ENCODE measurements at regions not wholly inside any gene's neighbourhood (a gene's known extent, or its start where the extent isn't known, plus 50 kb on each side); places are given as distances from the start of the nearest gene placed in this dataset.

DNA sequence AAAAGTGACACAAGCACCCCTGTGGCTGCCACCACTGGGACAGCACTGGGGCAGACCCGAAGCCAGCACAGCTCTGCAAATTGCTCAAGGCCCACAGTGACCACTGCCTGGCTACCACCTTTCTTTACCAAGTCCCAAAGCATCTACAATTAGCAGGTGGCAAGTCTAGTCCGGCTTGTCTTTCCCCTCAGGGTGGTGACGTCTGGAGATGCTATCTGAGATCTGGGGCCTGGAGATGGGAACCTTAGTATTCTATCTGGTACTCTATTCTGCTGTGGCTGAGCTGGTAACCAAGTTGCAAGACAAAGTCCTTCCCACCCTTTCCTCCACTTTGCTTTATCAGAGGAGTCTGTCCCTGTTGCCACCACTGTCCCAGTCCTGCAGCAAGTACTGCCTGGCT is 1010.1 kb upstream of the FLRT2 start:
- TF ChIP-seq POLR2AphosphoS5 (IDR thresholded peaks at IDR 0.05; ENCODE audit: low read depth) (no peak), GABPA (IDR thresholded peaks at IDR 0.05; ENCODE audit: low read depth) (no peak), SPI1 (IDR thresholded peaks at IDR 0.05; ENCODE audit: borderline replicate concordance, low read depth) (no peak)
- TF ChIP-seq, protein P1, sequence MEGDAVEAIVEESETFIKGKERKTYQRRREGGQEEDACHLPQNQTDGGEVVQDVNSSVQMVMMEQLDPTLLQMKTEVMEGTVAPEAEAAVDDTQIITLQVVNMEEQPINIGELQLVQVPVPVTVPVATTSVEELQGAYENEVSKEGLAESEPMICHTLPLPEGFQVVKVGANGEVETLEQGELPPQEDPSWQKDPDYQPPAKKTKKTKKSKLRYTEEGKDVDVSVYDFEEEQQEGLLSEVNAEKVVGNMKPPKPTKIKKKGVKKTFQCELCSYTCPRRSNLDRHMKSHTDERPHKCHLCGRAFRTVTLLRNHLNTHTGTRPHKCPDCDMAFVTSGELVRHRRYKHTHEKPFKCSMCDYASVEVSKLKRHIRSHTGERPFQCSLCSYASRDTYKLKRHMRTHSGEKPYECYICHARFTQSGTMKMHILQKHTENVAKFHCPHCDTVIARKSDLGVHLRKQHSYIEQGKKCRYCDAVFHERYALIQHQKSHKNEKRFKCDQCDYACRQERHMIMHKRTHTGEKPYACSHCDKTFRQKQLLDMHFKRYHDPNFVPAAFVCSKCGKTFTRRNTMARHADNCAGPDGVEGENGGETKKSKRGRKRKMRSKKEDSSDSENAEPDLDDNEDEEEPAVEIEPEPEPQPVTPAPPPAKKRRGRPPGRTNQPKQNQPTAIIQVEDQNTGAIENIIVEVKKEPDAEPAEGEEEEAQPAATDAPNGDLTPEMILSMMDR (IDR thresholded peaks at IDR 0.05; ENCODE audit: insufficient read depth, low read length), result no peak
- TF ChIP-seq, protein P2, sequence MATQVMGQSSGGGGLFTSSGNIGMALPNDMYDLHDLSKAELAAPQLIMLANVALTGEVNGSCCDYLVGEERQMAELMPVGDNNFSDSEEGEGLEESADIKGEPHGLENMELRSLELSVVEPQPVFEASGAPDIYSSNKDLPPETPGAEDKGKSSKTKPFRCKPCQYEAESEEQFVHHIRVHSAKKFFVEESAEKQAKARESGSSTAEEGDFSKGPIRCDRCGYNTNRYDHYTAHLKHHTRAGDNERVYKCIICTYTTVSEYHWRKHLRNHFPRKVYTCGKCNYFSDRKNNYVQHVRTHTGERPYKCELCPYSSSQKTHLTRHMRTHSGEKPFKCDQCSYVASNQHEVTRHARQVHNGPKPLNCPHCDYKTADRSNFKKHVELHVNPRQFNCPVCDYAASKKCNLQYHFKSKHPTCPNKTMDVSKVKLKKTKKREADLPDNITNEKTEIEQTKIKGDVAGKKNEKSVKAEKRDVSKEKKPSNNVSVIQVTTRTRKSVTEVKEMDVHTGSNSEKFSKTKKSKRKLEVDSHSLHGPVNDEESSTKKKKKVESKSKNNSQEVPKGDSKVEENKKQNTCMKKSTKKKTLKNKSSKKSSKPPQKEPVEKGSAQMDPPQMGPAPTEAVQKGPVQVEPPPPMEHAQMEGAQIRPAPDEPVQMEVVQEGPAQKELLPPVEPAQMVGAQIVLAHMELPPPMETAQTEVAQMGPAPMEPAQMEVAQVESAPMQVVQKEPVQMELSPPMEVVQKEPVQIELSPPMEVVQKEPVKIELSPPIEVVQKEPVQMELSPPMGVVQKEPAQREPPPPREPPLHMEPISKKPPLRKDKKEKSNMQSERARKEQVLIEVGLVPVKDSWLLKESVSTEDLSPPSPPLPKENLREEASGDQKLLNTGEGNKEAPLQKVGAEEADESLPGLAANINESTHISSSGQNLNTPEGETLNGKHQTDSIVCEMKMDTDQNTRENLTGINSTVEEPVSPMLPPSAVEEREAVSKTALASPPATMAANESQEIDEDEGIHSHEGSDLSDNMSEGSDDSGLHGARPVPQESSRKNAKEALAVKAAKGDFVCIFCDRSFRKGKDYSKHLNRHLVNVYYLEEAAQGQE (IDR thresholded peaks at IDR 0.05; ENCODE audit: insufficient replicate concordance, low read depth), result no peak
